Osteocyte (in vitro differentiated cells): ENCODE measurements at regions not wholly inside any gene's neighbourhood (a gene's known extent, or its start where the extent isn't known, plus 50 kb on each side); places are given as distances from the start of the nearest gene placed in this dataset.

Experiments
- DNase-seq: peaks from one replicate; pipeline ENCODE4 v3.0.0; 2021; ENCODE audit warnings: mixed read lengths; ENCODE audit not compliant: unreplicated experiment; ENCODE audit errors: extremely low spot score
- H3K27ac Mint-ChIP-seq: one replicate; pipeline ENCODE4 v1.8.0; 2021; ENCODE audit warnings: mild to moderate bottlenecking, mixed read lengths; ENCODE audit not compliant: unreplicated experiment
- H3K27me3 Mint-ChIP-seq: one replicate; pipeline ENCODE4 v1.8.0; 2021; ENCODE audit warnings: mixed read lengths; ENCODE audit not compliant: unreplicated experiment
- H3K36me3 Mint-ChIP-seq: one replicate; pipeline ENCODE4 v1.8.0; 2021; ENCODE audit warnings: mixed read lengths; ENCODE audit not compliant: unreplicated experiment
- H3K4me1 Mint-ChIP-seq: one replicate; pipeline ENCODE4 v1.8.0; 2021; ENCODE audit warnings: mixed read lengths; ENCODE audit not compliant: unreplicated experiment
- H3K4me3 Mint-ChIP-seq: one replicate; pipeline ENCODE4 v1.8.0; 2021; ENCODE audit warnings: mild to moderate bottlenecking, moderate library complexity, mixed read lengths; ENCODE audit not compliant: unreplicated experiment
- H3K9me3 Mint-ChIP-seq: one replicate; pipeline ENCODE4 v1.8.0; 2021; ENCODE audit warnings: mixed read lengths; ENCODE audit not compliant: unreplicated experiment
- CTCF ChIP-seq: fragments of 200-600 bp; sonication (generic); IDR thresholded peaks from 2 replicates; pipeline ENCODE4 v1.5.0; 2021; ENCODE audit warnings: antibody characterized with exemption, mild to moderate bottlenecking, moderate library complexity

GRCh38 chr9:15361737-15362136 is 54.7 kb upstream of the TTC39B start:
- no peak for DNase-seq
- no peak for TF ChIP-seq CTCF
- H3K9me3 Mint-ChIP-seq: no peaks in the 10 kb centered on the region
- H3K4me1 Mint-ChIP-seq: no peaks in the 10 kb centered on the region
- no peak overlapping the region for H3K27ac Mint-ChIP-seq
- no peak overlapping the region for H3K4me3 Mint-ChIP-seq
- no peaks in the 10 kb centered on the region for H3K27me3 Mint-ChIP-seq
- H3K36me3 Mint-ChIP-seq: no peaks in the 10 kb centered on the region

- no peak for DNase-seq
- no peak for TF ChIP-seq CTCF
- Mint-ChIP-seq H3K9me3 (no peaks in the 10 kb centered on the region), H3K36me3 (no peaks in the 10 kb centered on the region), H3K27ac (no peak overlapping the region), H3K27me3 (no peaks in the 10 kb centered on the region), H3K4me1 (peaks cover 3% of the 10 kb centered on the region), H3K4me3 (no peak overlapping the region)
Measured at GRCh38 chr9:15357050-15357653, 50.1 kb upstream of the TTC39B start.
